ENCODE measurements at regions not wholly inside any gene's neighbourhood (a gene's known extent, or its start where the extent isn't known, plus 50 kb on each side); places are given as distances from the start of the nearest gene placed in this dataset.

- H3K27ac ChIP-seq: no peak overlapping the region
- no peak for TF ChIP-seq CTCF (conservative IDR thresholded peaks at IDR 0.05)
These were observed 58.1 kb upstream of the TLR3 start for GRCh38 chr4:186010821-186011220.

GRCh38 chr4:186012071-186012470 is 56.9 kb upstream of the TLR3 start:
- no peak overlapping the region for H3K27ac ChIP-seq
- TF ChIP-seq CTCF (conservative IDR thresholded peaks at IDR 0.05): no peak

- no peak overlapping the region for H3K27ac ChIP-seq
- no peak for TF ChIP-seq CTCF (conservative IDR thresholded peaks at IDR 0.05)
These were observed 55.4 kb upstream of the TLR3 start for GRCh38 chr4:186013419-186014186.

GRCh38 chr4:186015212-186015817 is 53.6 kb upstream of the TLR3 start:
- H3K27ac ChIP-seq: no peak overlapping the region
- TF ChIP-seq CTCF (conservative IDR thresholded peaks at IDR 0.05): peak; percentile 59

GRCh38 chr4:186016796-186017195 is 52.2 kb upstream of the TLR3 start:
- TF ChIP-seq CTCF (conservative IDR thresholded peaks at IDR 0.05): no peak

GRCh38 chr4:186017801-186018200 is 51.2 kb upstream of the TLR3 start:
- no peak for TF ChIP-seq CTCF (conservative IDR thresholded peaks at IDR 0.05)
- no peak overlapping the region for H3K27ac ChIP-seq

More at GRCh38 chr4:186016796-186017195, 52.2 kb upstream of the TLR3 start:
- H3K27ac ChIP-seq: no peak overlapping the region

GRCh38 chr4:186018261-186018660 is 50.7 kb upstream of the TLR3 start:
- no peak for TF ChIP-seq CTCF (conservative IDR thresholded peaks at IDR 0.05)
- no peak overlapping the region for H3K27ac ChIP-seq
